ENCODE measurements at regions not wholly inside any gene's neighbourhood (a gene's known extent, or its start where the extent isn't known, plus 50 kb on each side); places are given as distances from the start of the nearest gene placed in this dataset.

DNA sequence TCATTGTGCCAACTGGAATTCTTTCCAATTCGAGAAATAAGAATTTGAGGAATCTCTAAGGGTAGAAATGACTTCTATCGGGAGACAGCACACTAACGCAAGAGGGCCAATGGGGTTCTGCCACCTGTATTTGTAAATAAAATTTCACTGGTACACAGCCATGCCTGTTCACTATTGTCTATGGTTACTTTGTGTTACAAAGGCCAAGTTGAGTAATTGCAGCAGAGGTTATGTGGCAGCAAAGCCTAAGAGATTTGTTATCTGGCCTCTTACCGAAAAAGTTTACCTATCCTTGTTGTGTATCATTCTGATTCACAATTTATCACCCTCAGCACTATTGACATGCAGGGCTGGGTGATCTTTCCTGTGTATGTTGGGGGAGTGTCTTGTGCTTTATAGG is 278.0 kb downstream of the KLF5 start:
- no peaks in the 10 kb centered on the region for H4K20me1 ChIP-seq (ENCODE audit: insufficient read depth, low read length)
- H2AFZ ChIP-seq (ENCODE audit: low read length) = no peak overlapping the region
- intact Hi-C loops (cut with micrococcal nuclease; ENCODE audit: unreplicated experiment) = no loop called here
- H3K36me3 ChIP-seq (ENCODE audit: insufficient read depth, low read length) = no peaks in the 10 kb centered on the region
- CTCF ChIA-PET (ENCODE audit: unreplicated experiment) = no interaction called here
- H3K27ac ChIP-seq (ENCODE audit: low read depth, low read length, poor library complexity, severe bottlenecking) = no peak overlapping the region
- no peaks in the 10 kb centered on the region for H3K9me3 ChIP-seq (ENCODE audit: low read length)
- no peak for TF ChIP-seq EZH2phosphoT487 (IDR thresholded peaks at IDR 0.05; ENCODE audit: borderline replicate concordance, low read depth, low read length)
- TF ChIP-seq, protein P1, sequence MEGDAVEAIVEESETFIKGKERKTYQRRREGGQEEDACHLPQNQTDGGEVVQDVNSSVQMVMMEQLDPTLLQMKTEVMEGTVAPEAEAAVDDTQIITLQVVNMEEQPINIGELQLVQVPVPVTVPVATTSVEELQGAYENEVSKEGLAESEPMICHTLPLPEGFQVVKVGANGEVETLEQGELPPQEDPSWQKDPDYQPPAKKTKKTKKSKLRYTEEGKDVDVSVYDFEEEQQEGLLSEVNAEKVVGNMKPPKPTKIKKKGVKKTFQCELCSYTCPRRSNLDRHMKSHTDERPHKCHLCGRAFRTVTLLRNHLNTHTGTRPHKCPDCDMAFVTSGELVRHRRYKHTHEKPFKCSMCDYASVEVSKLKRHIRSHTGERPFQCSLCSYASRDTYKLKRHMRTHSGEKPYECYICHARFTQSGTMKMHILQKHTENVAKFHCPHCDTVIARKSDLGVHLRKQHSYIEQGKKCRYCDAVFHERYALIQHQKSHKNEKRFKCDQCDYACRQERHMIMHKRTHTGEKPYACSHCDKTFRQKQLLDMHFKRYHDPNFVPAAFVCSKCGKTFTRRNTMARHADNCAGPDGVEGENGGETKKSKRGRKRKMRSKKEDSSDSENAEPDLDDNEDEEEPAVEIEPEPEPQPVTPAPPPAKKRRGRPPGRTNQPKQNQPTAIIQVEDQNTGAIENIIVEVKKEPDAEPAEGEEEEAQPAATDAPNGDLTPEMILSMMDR (conservative IDR thresholded peaks at IDR 0.05; ENCODE audit: low read length) = no peak
- no peaks in the 10 kb centered on the region for H3K79me2 ChIP-seq (ENCODE audit: insufficient read depth, low read depth, low read length)
- H3K9me2 ChIP-seq (ENCODE audit: insufficient read depth, low read length) = no peaks in the 10 kb centered on the region
- no TSS peak for BruUV-seq (replicated peaks)
- DNase-seq (ENCODE audit: low spot score) = no peak
- POLR2A ChIA-PET = no interaction called here
- H3K4me2 ChIP-seq (ENCODE audit: low read length) = no peak overlapping the region
- H3K4me3 ChIP-seq (ENCODE audit: low read depth, low read length, poor library complexity, severe bottlenecking) = no peak overlapping the region
- H3K4me1 ChIP-seq (ENCODE audit: insufficient read depth, low read length, poor library complexity, severe bottlenecking) = no peaks in the 10 kb centered on the region

DNA sequence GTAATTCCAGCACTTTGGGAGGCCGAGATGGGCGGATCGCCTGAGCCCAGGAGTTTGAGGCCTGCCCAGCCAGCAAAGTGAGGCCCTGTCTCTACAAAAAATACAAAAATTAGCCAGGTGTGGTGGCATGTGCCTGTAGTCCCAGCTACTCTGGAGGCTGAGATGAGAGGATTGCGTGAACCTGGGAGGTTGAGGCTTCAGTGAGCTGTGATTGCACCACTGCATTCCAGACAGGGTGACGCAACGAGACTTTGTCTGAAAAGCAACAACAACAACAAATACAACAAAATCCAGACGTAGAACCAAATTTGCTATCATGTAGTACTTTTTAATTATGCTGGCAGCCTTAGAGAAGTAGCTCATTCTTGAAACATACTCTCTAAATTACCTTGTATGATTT is 277.1 kb downstream of the KLF5 start:
- no peaks in the 10 kb centered on the region for H3K4me1 ChIP-seq (ENCODE audit: insufficient read depth, low read length, poor library complexity, severe bottlenecking)
- no peaks in the 10 kb centered on the region for H3K9me3 ChIP-seq (ENCODE audit: low read length)
- H3K4me2 ChIP-seq (ENCODE audit: low read length) = no peak overlapping the region
- H3K27ac ChIP-seq (ENCODE audit: low read depth, low read length, poor library complexity, severe bottlenecking) = no peak overlapping the region
- no peak for TF ChIP-seq EZH2phosphoT487 (IDR thresholded peaks at IDR 0.05; ENCODE audit: borderline replicate concordance, low read depth, low read length)
- TF ChIP-seq, protein P1 (conservative IDR thresholded peaks at IDR 0.05; ENCODE audit: low read length) = no peak
- no TSS peak for BruUV-seq (replicated peaks)
- no peaks in the 10 kb centered on the region for H3K9me2 ChIP-seq (ENCODE audit: insufficient read depth, low read length)
- no peak overlapping the region for H2AFZ ChIP-seq (ENCODE audit: low read length)
- no peak for DNase-seq (ENCODE audit: low spot score)
- intact Hi-C loops (cut with micrococcal nuclease; ENCODE audit: unreplicated experiment) = no loop called here
- H3K4me3 ChIP-seq (ENCODE audit: low read depth, low read length, poor library complexity, severe bottlenecking) = no peak overlapping the region
- ChIA-PET POLR2A (no interaction called here), CTCF (ENCODE audit: unreplicated experiment) (no interaction called here)
- H4K20me1 ChIP-seq (ENCODE audit: insufficient read depth, low read length) = no peaks in the 10 kb centered on the region
- H3K79me2 ChIP-seq (ENCODE audit: insufficient read depth, low read depth, low read length) = no peaks in the 10 kb centered on the region
- H3K36me3 ChIP-seq (ENCODE audit: insufficient read depth, low read length) = no peaks in the 10 kb centered on the region

DNA sequence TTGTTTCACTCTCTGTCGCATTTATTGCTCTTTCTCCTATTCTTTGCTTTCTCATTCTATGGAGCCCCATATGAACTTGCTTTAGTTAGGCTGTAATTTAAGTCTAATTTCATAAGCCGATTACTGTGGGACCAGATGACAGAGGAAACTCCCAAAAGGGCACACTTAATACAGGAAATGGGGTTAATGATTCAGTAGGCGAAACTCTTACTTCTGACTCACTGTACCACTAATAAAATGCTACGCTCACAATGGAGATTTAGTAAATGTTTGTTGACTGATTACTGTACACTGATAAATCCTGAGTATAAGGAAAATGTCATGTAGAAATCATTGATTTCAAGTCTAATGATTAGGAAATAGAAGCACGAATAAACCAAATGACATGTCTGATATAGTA is 276.4 kb downstream of the KLF5 start:
- POLR2A ChIA-PET = interaction anchor here (1.2 kb wide), 1 partner anchor 226 kb away, joined by 3 read pairs; no protein-coding TSS in a partner anchor
- Histone ChIP-seq H4K20me1 (ENCODE audit: insufficient read depth, low read length) (no peaks in the 10 kb centered on the region), H3K79me2 (ENCODE audit: insufficient read depth, low read depth, low read length) (no peaks in the 10 kb centered on the region), H3K9me2 (ENCODE audit: insufficient read depth, low read length) (no peaks in the 10 kb centered on the region), H3K9me3 (ENCODE audit: low read length) (no peaks in the 10 kb centered on the region), H3K36me3 (ENCODE audit: insufficient read depth, low read length) (no peaks in the 10 kb centered on the region), H3K27ac (ENCODE audit: low read depth, low read length, poor library complexity, severe bottlenecking) (no peak overlapping the region), H3K4me1 (ENCODE audit: insufficient read depth, low read length, poor library complexity, severe bottlenecking) (no peaks in the 10 kb centered on the region), H3K4me2 (ENCODE audit: low read length) (no peak overlapping the region), H2AFZ (ENCODE audit: low read length) (no peak overlapping the region), H3K4me3 (ENCODE audit: low read depth, low read length, poor library complexity, severe bottlenecking) (no peak overlapping the region)
- no peak for TF ChIP-seq EZH2phosphoT487 (IDR thresholded peaks at IDR 0.05; ENCODE audit: borderline replicate concordance, low read depth, low read length)
- TF ChIP-seq, protein P1 (conservative IDR thresholded peaks at IDR 0.05; ENCODE audit: low read length) = no peak
- no TSS peak for BruUV-seq (replicated peaks)
- CTCF ChIA-PET (ENCODE audit: unreplicated experiment) = no interaction called here
- DNase-seq (ENCODE audit: low spot score) = no peak
- intact Hi-C loops (cut with micrococcal nuclease; ENCODE audit: unreplicated experiment) = no loop called here
